ELR (cell line): ENCODE measurements at regions not wholly inside any gene's neighbourhood (a gene's known extent, or its start where the extent isn't known, plus 50 kb on each side); places are given as distances from the start of the nearest gene placed in this dataset.

Experiments used
- DNase-seq: peaks from one replicate; pipeline ENCODE4 v3.0.0-alpha.2; 2015; ENCODE audit warnings: low read depth

GRCh38 chr17:22441776-22442175 is 749.5 kb downstream of the KCNJ18 start:
- no peak for DNase-seq

DNA sequence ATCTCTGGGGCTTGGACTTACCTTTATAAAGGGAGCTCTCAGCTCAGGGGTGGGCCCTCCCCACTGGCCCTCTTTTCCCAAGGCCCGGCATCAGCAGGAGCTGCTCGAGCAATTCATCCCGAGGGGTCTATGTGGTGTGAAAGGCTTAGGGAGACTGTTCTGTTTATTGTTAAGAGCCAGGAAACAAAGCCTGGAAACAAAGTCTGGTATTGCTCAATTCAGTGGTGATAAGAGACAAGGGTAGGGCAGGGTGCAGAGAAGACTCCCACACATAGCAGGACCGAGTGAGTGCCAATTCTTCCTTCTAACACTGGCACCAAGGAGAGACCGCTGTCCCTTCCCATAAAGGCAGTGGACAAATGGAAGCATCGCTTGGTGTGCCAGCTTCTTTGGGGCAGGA is 750.7 kb downstream of the KCNJ18 start:
- no peak for DNase-seq

- DNase-seq, result no peak
Measured at GRCh38 chr17:22453181-22453580, 760.9 kb downstream of the KCNJ18 start.

DNA sequence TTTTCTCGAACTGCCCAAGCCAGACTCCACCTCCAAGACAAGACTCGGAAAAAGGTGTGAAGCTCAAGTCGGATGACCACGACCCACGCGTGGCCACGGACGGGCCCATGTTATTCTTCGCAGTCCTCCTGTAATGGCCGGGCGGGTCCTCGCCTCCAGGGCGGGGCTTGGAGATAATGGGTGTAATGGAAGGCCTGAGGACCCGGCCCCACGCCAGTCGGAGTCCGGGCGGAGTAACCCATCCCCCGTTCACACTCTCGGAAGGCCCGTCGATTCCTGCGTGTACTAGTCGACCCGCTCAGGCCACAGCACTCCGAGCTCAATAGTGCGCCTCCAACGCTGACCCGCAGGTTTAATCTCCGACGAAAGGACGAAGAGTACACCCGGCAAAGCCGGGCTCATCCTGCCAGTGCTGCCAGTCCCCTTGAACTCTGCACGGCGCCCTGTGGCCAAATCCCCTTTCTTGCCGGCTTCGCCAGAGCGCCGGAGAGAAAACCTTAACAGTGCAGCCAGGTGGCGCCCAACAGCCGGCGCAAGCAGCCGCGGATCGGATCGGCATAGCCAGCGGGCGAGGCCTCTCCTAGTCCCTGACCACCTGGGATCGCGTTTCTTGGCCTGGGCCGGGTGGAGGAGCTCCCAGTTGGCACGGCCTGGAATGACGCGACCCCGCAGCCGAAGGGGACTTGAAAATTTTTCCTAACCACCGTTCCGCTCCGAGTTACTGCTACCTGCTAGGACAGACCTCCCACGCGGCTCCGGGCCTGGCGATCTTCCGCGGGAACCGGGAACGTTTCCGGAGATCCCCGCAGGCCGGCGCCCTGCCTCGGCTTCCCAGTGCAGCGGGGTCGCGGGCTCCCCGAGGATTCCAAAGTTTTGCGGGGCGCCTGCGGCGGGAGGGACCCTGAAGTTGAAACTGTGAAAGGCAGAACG is 762.0 kb downstream of the KCNJ18 start:
- DNase-seq, result no peak

- no peak for DNase-seq
Measured at GRCh38 chr17:22459331-22459952, 767.1 kb downstream of the KCNJ18 start.

- DNase-seq, result no peak
Measured at GRCh38 chr17:22459953-22460350, 767.6 kb downstream of the KCNJ18 start.

DNA sequence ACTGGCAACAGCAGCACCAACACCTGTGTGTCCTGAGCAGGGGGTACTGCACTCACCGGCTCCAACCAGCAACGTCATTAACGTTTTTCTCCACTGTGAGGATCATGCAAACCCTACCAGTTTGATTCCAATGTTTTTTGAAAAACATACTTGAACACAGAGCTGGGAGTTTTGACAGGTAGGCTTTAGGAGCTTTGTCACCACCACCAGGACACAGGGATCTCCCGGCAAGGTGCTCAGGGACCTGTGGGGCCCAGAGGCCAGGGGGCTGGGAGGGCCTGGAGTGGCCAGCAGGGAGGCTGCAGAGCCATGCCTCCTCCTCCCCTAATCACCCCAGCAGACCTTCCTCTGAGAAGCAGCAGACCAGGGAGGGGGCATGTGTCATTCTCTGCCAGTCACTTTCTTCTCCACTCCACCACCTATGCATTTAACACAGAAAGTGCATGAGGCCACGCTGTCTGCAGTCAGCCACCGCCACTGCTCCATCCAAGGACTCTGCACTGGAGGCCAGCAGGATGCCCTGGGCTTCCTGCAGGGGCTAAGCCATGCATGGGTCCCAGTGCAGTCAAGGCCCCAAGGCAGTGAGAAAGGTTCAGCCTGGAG is 768.2 kb downstream of the KCNJ18 start:
- no peak for DNase-seq

- no peak for DNase-seq
Measured at GRCh38 chr17:22461460-22462145, 769.3 kb downstream of the KCNJ18 start.

DNA sequence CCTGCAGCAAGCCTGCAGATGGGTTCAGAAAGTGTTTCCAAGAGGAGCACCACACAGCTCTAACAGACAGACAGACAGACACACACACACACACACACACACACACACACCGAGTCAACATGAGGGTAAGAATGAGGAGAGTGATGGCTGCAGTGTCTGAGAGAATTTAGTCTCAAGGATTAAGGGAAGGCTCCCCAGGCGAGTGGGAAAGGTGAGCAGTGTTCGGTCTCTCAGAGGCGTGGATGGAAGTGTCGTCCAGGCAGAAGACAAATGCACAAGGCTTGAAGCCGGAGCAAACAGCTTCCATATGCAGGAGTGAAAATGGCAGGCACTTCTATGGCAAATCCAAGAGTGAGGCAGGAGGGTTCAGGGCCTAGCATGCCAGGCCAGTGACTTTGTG is 770.1 kb downstream of the KCNJ18 start:
- DNase-seq, result no peak

DNA sequence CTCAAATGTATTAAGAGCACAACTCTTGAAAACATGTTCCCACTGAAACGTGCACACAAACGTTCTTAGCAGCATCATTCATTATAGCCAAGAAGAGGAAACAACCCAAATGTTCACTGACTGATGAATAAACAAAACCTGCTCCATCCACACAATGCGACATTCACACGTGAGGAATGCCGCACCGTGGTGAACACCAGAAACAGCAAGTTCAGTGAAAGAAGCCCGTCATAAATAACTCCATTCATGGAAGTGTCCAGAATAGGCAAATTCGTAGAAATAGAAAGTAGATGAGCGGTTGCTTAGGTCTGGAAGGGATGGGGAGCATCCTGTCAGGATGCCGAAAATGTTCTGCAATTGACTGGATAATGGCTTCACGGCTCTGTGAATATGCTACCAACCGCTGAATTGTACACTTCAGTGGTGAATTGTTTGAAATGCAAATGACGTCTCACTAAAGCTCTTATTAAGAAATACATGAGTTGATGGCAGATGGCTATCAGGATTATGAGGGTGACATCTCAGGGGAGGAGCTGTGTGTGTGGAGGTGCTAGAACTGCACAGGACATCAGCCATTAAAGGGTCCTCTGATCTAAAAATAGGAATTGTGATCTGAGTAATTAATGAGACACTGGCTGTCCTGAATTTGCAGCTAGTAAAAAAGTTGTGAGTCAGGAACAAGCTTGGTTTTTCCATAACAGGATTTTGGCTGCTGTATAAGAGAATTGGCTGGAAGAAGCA is 771.0 kb downstream of the KCNJ18 start:
- DNase-seq, result no peak

- DNase-seq, result no peak
Measured at GRCh38 chr17:22464041-22464440, 771.7 kb downstream of the KCNJ18 start.

- no peak for DNase-seq
Measured at GRCh38 chr17:22467720-22468119, 775.4 kb downstream of the KCNJ18 start.

DNA sequence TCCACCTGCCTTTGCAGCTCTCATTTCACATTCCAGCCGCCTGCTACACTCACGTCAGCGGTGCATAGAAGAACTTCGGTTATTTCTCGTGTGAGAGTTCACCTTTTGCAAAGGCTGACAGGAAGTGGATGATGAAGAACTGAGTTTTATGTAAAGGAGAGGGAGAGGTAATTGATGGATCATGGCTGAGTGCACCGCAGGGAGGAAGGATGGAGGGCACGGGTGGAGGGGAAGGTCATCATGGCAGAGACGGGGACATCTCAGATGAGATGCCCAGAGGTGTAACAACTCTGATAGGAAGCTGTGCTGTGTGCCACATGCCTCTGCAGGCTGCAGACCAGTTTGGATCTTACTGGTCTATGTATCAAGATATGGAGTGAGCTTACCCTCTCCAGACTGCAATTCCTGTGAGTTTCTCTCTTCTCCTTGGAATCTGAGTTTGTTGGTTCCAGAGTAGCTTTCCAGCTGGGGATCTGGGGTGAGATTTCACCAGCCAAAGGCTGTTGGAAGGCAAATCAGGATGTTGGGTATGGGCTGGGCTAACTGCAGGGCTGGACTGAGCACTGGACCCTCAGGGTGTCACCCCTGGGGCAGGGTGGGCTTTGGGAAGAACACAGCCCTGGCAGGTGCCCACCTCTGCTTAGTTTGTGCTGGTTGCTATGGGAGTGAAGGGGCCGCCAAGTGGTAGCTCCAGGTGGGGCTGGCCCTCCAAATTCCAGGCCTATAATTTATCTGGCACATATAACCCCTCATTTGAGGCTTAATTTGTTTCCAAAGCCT is 777.0 kb downstream of the KCNJ18 start:
- no peak for DNase-seq

- no peak for DNase-seq
Measured at GRCh38 chr17:22469941-22470340, 777.6 kb downstream of the KCNJ18 start.

- DNase-seq, result no peak
Measured at GRCh38 chr17:22470411-22471175, 778.3 kb downstream of the KCNJ18 start.

DNA sequence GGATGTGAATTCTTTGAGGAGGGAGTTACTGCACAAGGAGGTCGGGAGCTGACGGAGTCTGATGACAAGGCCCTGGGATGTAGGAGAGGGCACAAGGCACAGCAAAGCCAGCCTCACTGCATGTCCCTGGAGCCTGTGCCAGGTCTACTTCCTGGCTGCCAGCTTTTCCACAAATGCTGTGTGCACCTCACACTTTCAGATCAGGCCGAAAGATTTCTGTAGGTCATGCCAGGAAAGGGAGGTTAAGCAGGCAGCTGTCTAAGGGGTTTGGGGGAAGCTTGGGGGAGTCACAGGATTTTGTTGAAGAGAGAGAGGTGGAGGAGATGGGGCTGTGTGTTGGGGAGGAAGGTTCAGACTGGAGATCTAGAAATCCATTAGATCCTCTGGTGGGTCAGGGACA is 792.5 kb downstream of the KCNJ18 start:
- DNase-seq, result no peak

- no peak for DNase-seq
Measured at GRCh38 chr17:22490399-22490798, 798.1 kb downstream of the KCNJ18 start.

DNA sequence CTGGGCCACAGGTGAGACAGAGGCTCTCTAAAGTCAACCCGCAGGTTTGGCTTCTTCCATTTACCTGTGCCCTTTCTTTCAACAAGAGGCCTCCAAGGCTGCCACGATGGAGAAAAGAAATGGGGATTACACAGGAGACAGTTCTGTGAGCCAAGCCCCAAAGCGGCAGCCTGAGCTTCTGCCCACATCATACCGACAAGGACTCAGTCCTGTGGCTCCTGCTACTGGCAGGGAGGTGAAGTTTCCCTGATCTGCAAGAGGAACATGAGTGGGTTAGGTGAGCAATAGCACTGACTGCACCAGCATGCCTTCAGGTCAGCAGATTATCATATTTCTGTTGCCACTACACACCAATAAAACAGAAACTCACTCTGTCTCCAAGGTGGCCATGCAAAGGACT is 800.0 kb downstream of the KCNJ18 start:
- DNase-seq, result no peak

DNA sequence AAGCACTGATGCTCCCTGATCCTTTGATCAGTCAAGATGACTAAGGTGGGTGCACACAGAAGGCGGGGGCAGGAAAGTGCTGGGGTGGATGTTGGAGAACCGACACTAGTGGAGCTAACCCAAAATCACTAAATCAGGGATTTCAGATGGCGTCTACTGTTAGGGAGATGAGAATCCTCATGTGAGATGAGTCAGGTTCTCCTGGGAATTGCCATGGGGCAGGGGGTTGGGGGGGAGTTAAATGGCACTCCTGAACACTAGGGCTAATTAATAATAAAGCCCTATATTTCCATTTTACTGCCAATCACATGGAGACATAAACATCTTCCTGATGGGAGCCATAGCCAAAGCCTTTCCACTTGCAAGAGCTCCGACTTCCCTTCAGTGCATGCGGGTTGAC is 804.1 kb downstream of the KCNJ18 start:
- DNase-seq, result no peak

DNA sequence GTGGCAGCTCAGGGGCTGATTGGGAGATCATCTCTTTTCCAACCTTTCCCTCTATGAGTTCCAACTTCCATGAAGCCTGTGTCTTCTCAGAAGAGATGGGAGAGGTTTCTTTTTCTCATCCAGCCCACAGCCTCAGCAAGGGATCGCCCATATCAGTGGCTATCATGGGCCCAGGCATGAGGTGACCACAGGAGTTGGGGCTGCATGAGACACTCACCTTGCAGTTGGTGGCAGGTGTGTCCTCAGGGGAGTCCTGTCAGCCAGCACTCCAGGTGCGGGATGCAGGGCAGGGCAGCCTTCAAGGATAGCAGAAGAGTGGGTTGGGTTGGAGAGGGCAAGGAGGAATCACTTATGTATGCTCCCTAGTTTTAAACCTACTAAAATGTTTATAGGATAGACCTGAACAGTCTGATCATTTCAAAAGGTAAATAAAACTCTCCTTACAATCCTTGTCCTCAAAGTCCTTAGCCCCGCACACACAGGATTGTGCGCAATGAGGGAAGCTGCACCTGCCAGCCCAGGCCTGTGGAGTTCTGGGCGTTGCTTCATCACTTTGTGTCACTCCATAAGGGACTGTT is 811.1 kb downstream of the KCNJ18 start:
- DNase-seq, result no peak
